ENCODE measurements at regions not wholly inside any gene's neighbourhood (a gene's known extent, or its start where the extent isn't known, plus 50 kb on each side); places are given as distances from the start of the nearest gene placed in this dataset.

GRCh38 chr1:90142697-90143096 lies 147.8 kb downstream of the ZNF326 start:
- Histone ChIP-seq H4K20me1 (ENCODE audit: low read depth, low read length) (no peaks in the 10 kb centered on the region), H3K9me2 (replicated peaks; ENCODE audit: insufficient read depth, low read length) (no peaks in the 10 kb centered on the region), H3K9me3 (ENCODE audit: insufficient read depth, low read length) (no peaks in the 10 kb centered on the region), H3K27me3 (ENCODE audit: low read length) (no peaks in the 10 kb centered on the region), H3K79me2 (ENCODE audit: insufficient read depth, low read length) (no peaks in the 10 kb centered on the region), H3K36me3 (ENCODE audit: low read length) (no peaks in the 10 kb centered on the region), H2AFZ (ENCODE audit: low read depth, low read length, severe bottlenecking) (no peak overlapping the region), H3K27ac (ENCODE audit: low read depth, low read length) (no peak overlapping the region), H3K4me2 (ENCODE audit: low read depth, low read length, poor library complexity, severe bottlenecking) (no peak overlapping the region), H3F3A (ENCODE audit: insufficient read depth) (no peaks in the 10 kb centered on the region), H3K4me3 (ENCODE audit: insufficient read depth, low read length, poor library complexity, severe bottlenecking) (no peak overlapping the region), H3K9ac (ENCODE audit: low read length) (no peak overlapping the region)
- TF ChIP-seq EZH2phosphoT487 (conservative IDR thresholded peaks at IDR 0.05; ENCODE audit: low read length) (no peak), CTCF (IDR thresholded peaks at IDR 0.05; ENCODE audit: insufficient read depth, low read length, poor library complexity, severe bottlenecking) (no peak)

GRCh38 chr1:90139837-90140236 lies 144.9 kb downstream of the ZNF326 start:
- no peaks in the 10 kb centered on the region for H3K9me2 ChIP-seq (replicated peaks; ENCODE audit: insufficient read depth, low read length)
- H3K27me3 ChIP-seq (ENCODE audit: low read length) = no peaks in the 10 kb centered on the region
- no peak overlapping the region for H3K4me3 ChIP-seq (ENCODE audit: insufficient read depth, low read length, poor library complexity, severe bottlenecking)
- H3K9ac ChIP-seq (ENCODE audit: low read length) = no peak overlapping the region
- no peak overlapping the region for H3K4me2 ChIP-seq (ENCODE audit: low read depth, low read length, poor library complexity, severe bottlenecking)
- TF ChIP-seq CTCF (IDR thresholded peaks at IDR 0.05; ENCODE audit: insufficient read depth, low read length, poor library complexity, severe bottlenecking) = no peak
- TF ChIP-seq EZH2phosphoT487 (conservative IDR thresholded peaks at IDR 0.05; ENCODE audit: low read length) = no peak
- no peaks in the 10 kb centered on the region for H3K9me3 ChIP-seq (ENCODE audit: insufficient read depth, low read length)
- H3F3A ChIP-seq (ENCODE audit: insufficient read depth) = no peaks in the 10 kb centered on the region
- no peaks in the 10 kb centered on the region for H3K36me3 ChIP-seq (ENCODE audit: low read length)
- H3K27ac ChIP-seq (ENCODE audit: low read depth, low read length) = no peak overlapping the region
- no peak overlapping the region for H2AFZ ChIP-seq (ENCODE audit: low read depth, low read length, severe bottlenecking)
- H4K20me1 ChIP-seq (ENCODE audit: low read depth, low read length) = no peaks in the 10 kb centered on the region
- no peaks in the 10 kb centered on the region for H3K79me2 ChIP-seq (ENCODE audit: insufficient read depth, low read length)

- Histone ChIP-seq H3K9me2 (replicated peaks; ENCODE audit: insufficient read depth, low read length) (no peaks in the 10 kb centered on the region), H2AFZ (ENCODE audit: low read depth, low read length, severe bottlenecking) (no peak overlapping the region), H3K79me2 (ENCODE audit: insufficient read depth, low read length) (no peaks in the 10 kb centered on the region), H3K27me3 (ENCODE audit: low read length) (no peaks in the 10 kb centered on the region), H4K20me1 (ENCODE audit: low read depth, low read length) (no peaks in the 10 kb centered on the region), H3F3A (ENCODE audit: insufficient read depth) (no peaks in the 10 kb centered on the region), H3K36me3 (ENCODE audit: low read length) (no peaks in the 10 kb centered on the region), H3K4me3 (ENCODE audit: insufficient read depth, low read length, poor library complexity, severe bottlenecking) (no peak overlapping the region), H3K9me3 (ENCODE audit: insufficient read depth, low read length) (no peaks in the 10 kb centered on the region), H3K4me2 (ENCODE audit: low read depth, low read length, poor library complexity, severe bottlenecking) (no peak overlapping the region), H3K9ac (ENCODE audit: low read length) (no peak overlapping the region), H3K27ac (ENCODE audit: low read depth, low read length) (no peak overlapping the region)
- TF ChIP-seq CTCF (IDR thresholded peaks at IDR 0.05; ENCODE audit: insufficient read depth, low read length, poor library complexity, severe bottlenecking) (no peak), EZH2phosphoT487 (conservative IDR thresholded peaks at IDR 0.05; ENCODE audit: low read length) (no peak)
Measured at GRCh38 chr1:90135286-90135685, 140.4 kb downstream of the ZNF326 start.

Measured in SU-DHL-6 (cell line).